Testis (tissue), 2 donors: ENCODE measurements at regions not wholly inside any gene's neighbourhood (a gene's known extent, or its start where the extent isn't known, plus 50 kb on each side); places are given as distances from the start of the nearest gene placed in this dataset.

ENCODE experiments used
- POLR2A ChIP-seq: fragments of 450-650 bp; IDR thresholded peaks from one replicate; pipeline ENCODE4 v1.6.1; 2017; ENCODE audit warnings: antibody characterized with exemption, mild to moderate bottlenecking, moderate library complexity
- TF ChIP-seq, protein P1 (sequence below), 3 experiments: fragments of 450-650 bp in 2 of 3; fragments of 200-600 bp in 1 of 3; sonication (generic) in 1 of 3; IDR thresholded peaks; one replicate each; pipeline ENCODE4 v1.5.1; 2016 to 2019; ENCODE audit warnings: antibody characterized with exemption in 3 of 3, mild to moderate bottlenecking in 2 of 3, moderate library complexity in 1 of 3

DNA sequence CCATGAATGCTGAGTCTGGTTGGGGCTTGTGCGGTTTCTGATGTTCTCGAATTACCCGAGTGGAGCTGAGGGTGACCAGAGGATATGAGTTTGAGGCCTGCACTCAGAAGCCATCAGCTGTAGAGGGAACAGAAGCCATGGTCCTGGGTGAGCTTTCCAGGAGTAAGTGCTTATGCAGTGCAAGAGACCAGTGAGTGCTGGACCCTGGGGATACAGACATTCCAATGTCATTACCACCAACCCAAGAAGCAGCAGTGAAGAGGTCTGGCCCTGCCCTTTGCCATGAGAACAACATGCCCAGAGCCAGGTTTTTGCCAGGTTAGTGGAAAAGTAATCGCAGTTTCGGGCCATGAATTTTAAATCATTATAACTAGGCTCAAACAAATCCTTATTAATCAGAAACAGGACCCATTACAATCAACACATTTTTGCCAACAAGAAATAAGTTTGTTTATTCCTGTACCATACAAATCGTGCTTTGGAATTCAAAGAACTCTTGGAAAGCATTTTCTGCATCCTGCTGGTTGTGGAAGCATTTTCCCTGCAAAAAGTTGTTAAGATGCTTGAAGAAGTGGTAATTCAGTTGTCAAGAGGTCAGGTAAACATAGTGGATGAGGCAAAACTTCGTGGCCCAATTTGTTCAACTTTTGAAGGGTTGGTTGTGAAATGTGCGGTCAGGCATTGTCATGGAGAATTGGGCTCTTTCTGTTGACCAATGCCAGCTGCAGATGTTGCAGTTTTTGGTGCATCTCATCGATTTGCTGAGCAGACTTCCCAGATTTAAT, 154.6 kb downstream of the SYK start:
- TF ChIP-seq, protein P1, sequence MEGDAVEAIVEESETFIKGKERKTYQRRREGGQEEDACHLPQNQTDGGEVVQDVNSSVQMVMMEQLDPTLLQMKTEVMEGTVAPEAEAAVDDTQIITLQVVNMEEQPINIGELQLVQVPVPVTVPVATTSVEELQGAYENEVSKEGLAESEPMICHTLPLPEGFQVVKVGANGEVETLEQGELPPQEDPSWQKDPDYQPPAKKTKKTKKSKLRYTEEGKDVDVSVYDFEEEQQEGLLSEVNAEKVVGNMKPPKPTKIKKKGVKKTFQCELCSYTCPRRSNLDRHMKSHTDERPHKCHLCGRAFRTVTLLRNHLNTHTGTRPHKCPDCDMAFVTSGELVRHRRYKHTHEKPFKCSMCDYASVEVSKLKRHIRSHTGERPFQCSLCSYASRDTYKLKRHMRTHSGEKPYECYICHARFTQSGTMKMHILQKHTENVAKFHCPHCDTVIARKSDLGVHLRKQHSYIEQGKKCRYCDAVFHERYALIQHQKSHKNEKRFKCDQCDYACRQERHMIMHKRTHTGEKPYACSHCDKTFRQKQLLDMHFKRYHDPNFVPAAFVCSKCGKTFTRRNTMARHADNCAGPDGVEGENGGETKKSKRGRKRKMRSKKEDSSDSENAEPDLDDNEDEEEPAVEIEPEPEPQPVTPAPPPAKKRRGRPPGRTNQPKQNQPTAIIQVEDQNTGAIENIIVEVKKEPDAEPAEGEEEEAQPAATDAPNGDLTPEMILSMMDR (IDR thresholded peaks at IDR 0.05), result no peak
- TF ChIP-seq POLR2A, result no peak
